OCI-LY7 (cell line): ENCODE measurements at regions not wholly inside any gene's neighbourhood (a gene's known extent, or its start where the extent isn't known, plus 50 kb on each side); places are given as distances from the start of the nearest gene placed in this dataset.

Source experiments
- BruUV-seq: library from RNA; stranded (reverse); fragments of 400-500 nt; replicated peaks from 2 replicates; lab custom pipeline; 2021; lab: Mats Ljungman, UMichigan
- CTCF ChIA-PET: fragments of 300-600 bp; sonication (Branson Sonifier 250); formaldehyde crosslinking; loops from one replicate; lab custom pipeline; 2022; ENCODE audit warnings: antibody characterized with exemption; ENCODE audit not compliant: unreplicated experiment; lab: Charles Lee
- POLR2A ChIA-PET: fragments of 300-600 bp; sonication (Branson Sonifier 250); formaldehyde crosslinking; loops from one replicate; lab custom pipeline; 2022; ENCODE audit warnings: antibody characterized with exemption; lab: Charles Lee
- DNase-seq: peaks from one replicate; pipeline ENCODE4 v3.0.0-alpha.2; 2015; ENCODE audit warnings: low spot score
- H2AFZ ChIP-seq: fragments of 200-600 bp; sonication (generic), shearing (Covaris generic); 2 replicates; pipeline ENCODE4 v1.6.1; 2014; ENCODE audit warnings: mild to moderate bottlenecking, antibody characterized with exemption, low read length, moderate library complexity
- H3K27ac ChIP-seq: fragments of 200-600 bp; sonication (generic); 2 replicates; pipeline ENCODE4 v1.5.1; 2014; ENCODE audit warnings: mixed run types, low read depth, mild to moderate bottlenecking, moderate library complexity, low read length, inconsistent platforms; ENCODE audit not compliant: poor library complexity, severe bottlenecking
- H3K36me3 ChIP-seq: fragments of 200-600 bp; sonication (generic); 2 replicates; pipeline ENCODE4 v1.6.1; 2014; ENCODE audit warnings: mild to moderate bottlenecking, antibody characterized with exemption, low read length, moderate library complexity, mixed read lengths; ENCODE audit not compliant: insufficient read depth
- H3K4me1 ChIP-seq: fragments of 200-600 bp; sonication (generic); 2 replicates; pipeline ENCODE4 v1.5.1; 2014; ENCODE audit warnings: mild to moderate bottlenecking, low read length; ENCODE audit not compliant: insufficient read depth, poor library complexity, severe bottlenecking
- H3K4me2 ChIP-seq: fragments of 200-600 bp; sonication (generic); 2 replicates; pipeline ENCODE4 v1.6.1; 2014; ENCODE audit warnings: mild to moderate bottlenecking, low read length
- H3K4me3 ChIP-seq: fragments of 200-600 bp; sonication (generic); 2 replicates; pipeline ENCODE4 v1.5.1; 2014; ENCODE audit warnings: mild to moderate bottlenecking, low read depth, low read length; ENCODE audit not compliant: poor library complexity, severe bottlenecking
- H3K79me2 ChIP-seq: fragments of 200-600 bp; sonication (generic); 2 replicates; pipeline ENCODE4 v1.6.1; 2016; ENCODE audit warnings: low read depth, mild to moderate bottlenecking, low read length, moderate library complexity, mixed read lengths; ENCODE audit not compliant: insufficient read depth
- H3K9me2 ChIP-seq: fragments of 200-600 bp; sonication (generic); 2 replicates; pipeline ENCODE4 v1.6.1; 2016; ENCODE audit warnings: mild to moderate bottlenecking, low read length, mixed read lengths; ENCODE audit not compliant: insufficient read depth
- H3K9me3 ChIP-seq: fragments of 200-600 bp; sonication (generic); 2 replicates; pipeline ENCODE4 v1.6.1; 2014; ENCODE audit warnings: mild to moderate bottlenecking, mixed run types, low read length, mixed read lengths
- H4K20me1 ChIP-seq: fragments of 200-600 bp; sonication (generic); 2 replicates; pipeline ENCODE4 v1.6.1; 2014; ENCODE audit warnings: mild to moderate bottlenecking, antibody characterized with exemption, low read length, moderate library complexity, mixed read lengths; ENCODE audit not compliant: insufficient read depth
- CTCF ChIP-seq: fragments of 200-600 bp; sonication (generic); conservative IDR thresholded peaks from 2 replicates; pipeline ENCODE4 v1.5.1; 2014; ENCODE audit warnings: mild to moderate bottlenecking, antibody characterized with exemption, low read length, moderate library complexity, mixed read lengths
- EZH2phosphoT487 ChIP-seq: fragments of 200-600 bp; sonication (generic); IDR thresholded peaks from 2 replicates; pipeline ENCODE4 v1.6.1; 2018; ENCODE audit warnings: low read depth, borderline replicate concordance, mild to moderate bottlenecking, mixed run types, antibody characterized with exemption, low read length, moderate library complexity, mixed read lengths
- intact Hi-C: fragments of 100-400 bp; cut with micrococcal nuclease; formaldehyde crosslinking; loops from one replicate; pipeline ENCODE4 v1.10.0; 2022; ENCODE audit not compliant: unreplicated experiment

- TF ChIP-seq CTCF (no peak), EZH2phosphoT487 (no peak)
- BruUV-seq: no TSS peak
- no peak for DNase-seq
- Histone ChIP-seq H3K79me2 (no peaks in the 10 kb centered on the region), H3K4me2 (no peak overlapping the region), H3K4me3 (no peak overlapping the region), H3K27ac (no peak overlapping the region), H3K9me3 (no peaks in the 10 kb centered on the region), H4K20me1 (no peaks in the 10 kb centered on the region), H3K36me3 (no peaks in the 10 kb centered on the region), H3K9me2 (no peaks in the 10 kb centered on the region), H3K4me1 (no peaks in the 10 kb centered on the region), H2AFZ (no peak overlapping the region)
- ChIA-PET CTCF (no interaction called here), POLR2A (interaction anchor here (0.7 kb wide), 1 partner anchor 1539 kb away, joined by 3 read pairs; no protein-coding TSS in a partner anchor)
- intact Hi-C loops: loop anchor here (5.0 kb wide), 1 partner anchor 1973 kb away; no protein-coding TSS in a partner anchor
Measured at GRCh38 chr3:90180096-90180495, 1072.7 kb downstream of the EPHA3 start.

GRCh38 chr3:90180543-90180942, 1073.1 kb downstream of the EPHA3 start:
- no peak overlapping the region for H2AFZ ChIP-seq
- CTCF ChIA-PET: no interaction called here

More at GRCh38 chr3:90180543-90180942, 1073.1 kb downstream of the EPHA3 start:
- Histone ChIP-seq H3K9me3 (no peaks in the 10 kb centered on the region), H3K4me3 (no peak overlapping the region), H3K9me2 (no peaks in the 10 kb centered on the region), H3K4me2 (no peak overlapping the region), H3K79me2 (no peaks in the 10 kb centered on the region), H3K36me3 (no peaks in the 10 kb centered on the region), H4K20me1 (no peaks in the 10 kb centered on the region), H3K4me1 (no peaks in the 10 kb centered on the region), H3K27ac (no peak overlapping the region)
- TF ChIP-seq CTCF: no peak
- no peak for DNase-seq
- POLR2A ChIA-PET: interaction anchor here (0.7 kb wide), 1 partner anchor 1540 kb away, joined by 3 read pairs; no protein-coding TSS in a partner anchor
- no TSS peak for BruUV-seq
- intact Hi-C loops: loop anchor here (5.0 kb wide), 1 partner anchor 1973 kb away; no protein-coding TSS in a partner anchor
